C1 segment of cervical spinal cord (tissue), 14 donors: ENCODE measurements at regions not wholly inside any gene's neighbourhood (a gene's known extent, or its start where the extent isn't known, plus 50 kb on each side); places are given as distances from the start of the nearest gene placed in this dataset.
A peak's percentile ranks its signal among the peaks of the same experiment; 100 is the strongest.
"Not testable (repeated sequence)": the region's sequence is repeated elsewhere in the genome, so short reads cannot be mapped to it uniquely, and the experiment has no call there.

Experiments used
- DNase-seq, 14 donors: peaks; one replicate each; lab custom pipeline; 2025; lab: John Stamatoyannopoulos, UW

- no peak for DNase-seq
These were observed 633.9 kb upstream of the LMO3 start for GRCh38 chr12:17239874-17240273.

DNA sequence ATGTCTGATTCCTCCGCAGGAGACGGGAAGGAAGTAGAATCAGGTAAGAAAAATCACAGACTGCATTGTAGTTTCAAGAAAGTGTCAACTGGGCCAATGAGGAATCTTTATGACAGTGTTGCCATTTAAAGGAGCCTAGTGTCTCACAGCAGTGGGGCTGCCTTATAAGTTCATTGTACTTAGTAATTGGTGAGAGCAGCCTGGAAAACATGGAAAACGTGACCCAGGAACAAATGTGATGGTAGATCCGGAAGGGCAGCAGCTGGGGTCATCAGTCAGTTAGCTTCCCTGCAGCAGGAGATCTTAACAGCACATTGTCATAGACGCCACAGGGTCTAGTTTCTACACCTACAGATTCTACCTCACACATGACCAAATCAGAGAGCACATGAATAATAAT lies 630.0 kb upstream of the LMO3 start:
- DNase-seq: no peak

DNA sequence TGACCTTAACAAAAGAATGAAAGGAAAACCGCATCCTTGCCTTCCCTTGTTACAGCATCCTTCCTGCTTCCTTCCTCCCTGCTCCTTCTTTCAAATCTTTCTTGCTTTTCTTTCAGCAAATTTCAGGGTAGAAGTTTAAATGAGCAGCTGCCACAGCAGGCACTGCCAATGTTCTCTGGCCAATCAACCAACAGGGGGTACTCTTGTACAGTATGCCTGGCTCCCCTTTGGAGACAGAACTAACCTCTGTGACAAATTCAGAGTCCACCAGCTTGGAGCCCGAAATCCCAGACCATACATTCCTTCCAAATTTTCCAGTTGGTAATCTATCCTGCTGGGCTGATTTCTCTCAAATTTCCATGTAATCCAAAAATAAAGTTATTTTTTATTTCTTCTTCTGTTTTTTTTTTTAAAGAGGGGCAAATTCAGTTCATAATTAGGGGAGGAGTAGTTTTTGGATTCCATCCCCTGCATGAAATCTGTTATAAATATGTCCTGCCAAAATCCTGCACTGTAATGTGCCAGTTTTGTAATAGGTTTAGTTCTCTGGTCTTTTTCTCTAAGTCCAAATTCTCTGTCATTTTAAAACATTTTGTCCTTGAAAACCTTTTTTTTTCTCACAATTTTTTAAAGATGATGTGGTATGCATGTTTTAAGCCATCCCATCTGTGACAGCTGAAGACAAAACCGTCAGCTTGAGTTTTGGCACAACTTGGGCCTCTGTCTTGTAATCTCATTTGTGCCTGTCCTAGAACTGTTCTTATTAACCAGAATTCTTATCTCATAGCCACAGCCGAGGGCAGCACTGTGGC lies 610.0 kb upstream of the LMO3 start:
- DNase-seq: no peak

GRCh38 chr12:17214929-17215328 lies 609.0 kb upstream of the LMO3 start:
- DNase-seq: no peak

- no peak for DNase-seq
These were observed 600.6 kb upstream of the LMO3 start for GRCh38 chr12:17206553-17206952.

GRCh38 chr12:17204289-17205054 lies 598.5 kb upstream of the LMO3 start:
- no peak for DNase-seq

DNA sequence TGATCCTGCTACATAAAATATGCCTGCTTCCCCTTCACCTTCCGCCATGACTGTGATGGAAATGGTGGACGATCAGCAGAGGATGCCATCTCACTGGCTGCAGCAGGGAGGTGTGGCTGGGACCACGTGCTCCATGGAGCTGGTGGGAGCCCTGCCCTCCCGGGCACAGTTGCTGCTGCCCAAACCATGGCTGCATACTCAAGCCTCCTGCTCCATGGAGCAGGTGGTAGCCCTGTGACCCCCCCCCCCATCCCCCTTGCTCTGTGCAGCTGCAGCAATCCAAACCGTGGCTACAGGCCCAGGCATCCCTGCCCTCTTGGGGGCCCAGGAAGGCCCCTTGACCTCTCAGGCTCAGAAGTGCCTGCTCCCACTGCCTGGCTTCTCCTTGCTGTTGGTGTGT lies 597.5 kb upstream of the LMO3 start:
- DNase-seq: no peak

DNA sequence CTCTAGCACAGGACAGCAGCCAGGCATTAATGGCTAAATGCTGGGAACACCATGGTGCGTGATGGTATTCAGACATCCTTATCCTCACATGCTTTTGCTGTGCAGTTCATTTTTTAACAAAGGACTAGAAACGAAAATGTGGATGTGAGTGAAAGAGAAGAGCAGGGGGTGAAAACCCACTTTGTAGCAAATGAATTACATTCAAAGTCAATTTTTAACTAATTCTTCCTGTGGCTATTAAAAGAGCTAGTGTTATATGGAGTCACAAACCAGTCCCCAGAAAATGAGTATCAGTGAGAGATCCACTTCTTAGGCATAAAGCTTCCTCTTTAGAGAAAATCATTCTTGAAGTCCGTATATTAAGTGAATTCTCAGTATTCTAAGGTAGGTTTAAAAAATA lies 592.0 kb upstream of the LMO3 start:
- no peak for DNase-seq

DNA sequence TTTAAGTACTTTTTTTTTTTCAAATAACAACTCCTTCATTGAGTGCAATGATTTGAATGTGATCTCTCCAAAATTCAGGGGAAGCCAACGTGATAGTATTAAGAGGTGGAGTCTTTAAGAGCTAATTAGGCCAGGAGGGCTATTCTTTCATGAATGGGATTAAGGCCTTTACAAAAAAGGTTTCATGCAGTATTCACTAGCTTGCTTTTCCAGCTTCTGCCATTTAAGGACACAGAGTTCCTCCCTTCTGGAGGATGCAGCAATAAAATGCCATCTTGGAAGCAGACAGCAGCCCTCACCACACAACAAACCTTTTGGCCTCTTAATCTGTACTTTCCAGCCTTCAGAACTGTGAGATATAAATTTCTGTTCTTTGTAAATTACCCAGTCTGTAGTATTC lies 586.8 kb upstream of the LMO3 start:
- DNase-seq: no peak

GRCh38 chr12:17169726-17170471 lies 563.9 kb upstream of the LMO3 start:
- no peak for DNase-seq

- peak in 1 of 14 donors; percentile 0 for DNase-seq
These were observed 553.7 kb upstream of the LMO3 start for GRCh38 chr12:17159506-17160300.

GRCh38 chr12:17158201-17158600 lies 552.2 kb upstream of the LMO3 start:
- DNase-seq: no peak

- no peak for DNase-seq
These were observed 546.0 kb upstream of the LMO3 start for GRCh38 chr12:17151917-17152316.

GRCh38 chr12:17148706-17149105 lies 542.7 kb upstream of the LMO3 start:
- no peak for DNase-seq

- DNase-seq: no peak
These were observed 536.9 kb upstream of the LMO3 start for GRCh38 chr12:17142856-17143255.

GRCh38 chr12:17139931-17140330 lies 534.0 kb upstream of the LMO3 start:
- DNase-seq: no peak

GRCh38 chr12:17137396-17137795 lies 531.4 kb upstream of the LMO3 start:
- DNase-seq: no peak

DNA sequence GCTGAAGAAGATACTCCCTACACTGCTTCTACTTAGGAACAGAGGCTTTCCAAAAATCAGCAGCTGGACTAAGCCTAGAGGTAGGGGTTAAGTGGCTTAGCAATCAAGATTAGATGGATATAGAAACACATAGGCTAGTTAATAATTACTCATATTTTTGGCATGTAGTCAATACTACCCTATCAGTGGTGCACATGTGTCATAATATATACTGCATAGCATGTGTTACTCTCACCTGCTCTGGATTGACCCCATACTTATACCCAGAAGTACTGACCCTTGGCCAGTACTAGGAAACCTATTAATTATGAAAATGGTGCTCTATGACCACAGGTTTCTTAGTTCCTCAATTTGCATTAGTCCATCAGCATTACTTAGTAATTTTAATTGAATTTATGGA lies 528.4 kb upstream of the LMO3 start:
- no peak for DNase-seq

- no peak for DNase-seq
These were observed 526.4 kb upstream of the LMO3 start for GRCh38 chr12:17132336-17132735.

DNA sequence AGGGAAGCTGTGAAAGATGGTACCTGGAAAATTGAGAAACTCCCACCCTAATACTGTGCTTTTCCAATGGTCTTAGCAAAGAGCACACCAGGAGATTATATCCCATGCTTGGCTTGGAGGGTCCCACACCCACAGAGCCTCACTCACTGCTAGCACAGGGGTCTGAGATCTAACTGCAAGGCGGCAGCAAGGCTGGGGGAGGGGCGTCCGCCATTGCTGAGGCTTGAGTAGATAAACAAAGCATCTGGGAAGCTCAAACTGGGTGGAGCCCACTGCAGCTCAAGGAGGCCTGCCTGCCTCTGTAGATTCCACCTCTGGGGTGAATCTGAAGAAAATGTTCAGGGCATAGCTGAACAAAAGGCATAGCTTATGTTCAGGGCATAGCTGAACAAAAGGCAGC lies 510.6 kb upstream of the LMO3 start:
- DNase-seq: not testable (repeated sequence)

GRCh38 chr12:17110316-17110715 lies 504.4 kb upstream of the LMO3 start:
- no peak for DNase-seq
